M059J (cell line): ENCODE measurements at regions not wholly inside any gene's neighbourhood (a gene's known extent, or its start where the extent isn't known, plus 50 kb on each side); places are given as distances from the start of the nearest gene placed in this dataset.

Source experiments
- DNase-seq: peaks from one replicate; pipeline ENCODE4 v3.0.0-alpha.2; 2012; ENCODE audit warnings: low read depth

DNA sequence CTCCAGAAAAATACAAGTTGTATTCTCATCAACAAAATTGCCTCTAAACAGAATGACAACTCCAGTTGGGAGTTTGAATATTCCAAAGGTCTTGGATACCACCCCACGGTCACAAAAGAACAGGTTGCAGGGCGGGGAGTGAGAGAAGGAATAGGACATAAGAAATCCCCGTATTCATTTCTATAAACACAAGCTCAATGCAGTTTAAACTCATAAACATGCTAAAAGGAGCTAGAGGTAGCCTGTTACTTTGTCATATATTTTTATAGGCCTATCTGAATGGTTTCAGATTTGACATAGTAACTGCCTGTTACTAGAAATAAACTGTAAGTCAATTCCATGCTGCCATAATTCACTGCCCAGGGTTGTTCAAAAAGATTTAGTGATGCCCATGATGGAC is 567.5 kb downstream of the BCL11A start:
- no peak for DNase-seq

- DNase-seq: no peak
These were observed 579.2 kb downstream of the BCL11A start for GRCh38 chr2:59974051-59974766.

DNA sequence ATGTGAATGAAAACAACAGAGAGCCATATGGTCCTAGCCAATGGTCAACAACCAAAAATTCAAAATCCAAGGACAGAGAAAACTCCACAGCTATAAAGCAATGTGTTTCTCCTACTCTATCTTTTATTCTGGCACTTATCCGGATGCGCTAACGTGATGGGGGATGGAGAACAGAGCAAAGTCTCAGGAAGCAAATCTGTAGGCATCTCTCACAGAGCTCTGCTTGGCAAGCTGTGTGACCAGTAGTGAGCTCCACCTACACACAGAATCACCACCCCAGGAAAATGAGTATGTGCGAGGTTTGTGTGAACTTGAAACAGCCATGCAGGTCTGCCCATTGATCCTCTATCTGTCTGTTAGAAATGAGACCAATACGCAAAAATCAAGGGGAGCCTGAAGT is 584.3 kb downstream of the BCL11A start:
- no peak for DNase-seq

DNA sequence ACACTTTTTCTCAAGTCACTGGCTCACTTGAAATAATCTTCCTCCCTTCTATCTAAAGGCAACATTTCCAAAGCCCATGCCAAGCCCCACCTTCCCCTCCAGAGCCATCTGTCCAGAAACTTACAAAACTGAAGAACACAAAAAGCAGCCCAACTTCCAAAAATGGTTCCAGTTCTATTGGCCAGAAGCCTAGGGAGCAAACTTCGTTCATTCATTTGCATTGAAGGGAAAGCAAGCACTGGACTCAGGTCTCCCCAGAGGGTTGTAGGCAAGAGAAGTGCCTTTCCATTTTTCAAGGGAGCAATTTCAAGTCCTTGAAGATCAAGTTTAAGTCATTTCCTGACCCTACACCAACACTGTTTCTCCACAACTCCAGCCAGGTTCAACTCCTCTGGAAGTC is 585.0 kb downstream of the BCL11A start:
- DNase-seq: no peak

GRCh38 chr2:59967691-59968090 is 585.8 kb downstream of the BCL11A start:
- DNase-seq: no peak

- no peak for DNase-seq
These were observed 590.3 kb downstream of the BCL11A start for GRCh38 chr2:59963157-59963556.

DNA sequence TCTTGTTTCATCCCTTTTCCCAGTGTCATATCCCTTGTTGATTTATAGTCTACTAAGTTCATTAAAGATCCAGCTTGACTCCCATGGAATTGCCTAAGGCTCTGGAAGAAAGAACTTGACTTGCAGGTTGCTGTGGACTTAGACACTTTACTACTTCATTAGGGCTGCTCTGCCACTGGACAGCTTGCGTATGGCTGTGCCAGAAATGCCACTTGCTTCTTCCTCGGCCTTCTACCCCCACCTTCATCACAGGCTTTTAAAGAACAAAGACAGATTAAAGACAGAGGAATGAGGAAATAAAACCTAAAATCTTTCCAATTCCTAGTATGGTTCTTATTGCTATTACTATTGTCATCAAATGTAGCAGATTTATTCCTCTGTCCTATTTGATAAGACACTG is 591.7 kb downstream of the BCL11A start:
- no peak for DNase-seq

DNA sequence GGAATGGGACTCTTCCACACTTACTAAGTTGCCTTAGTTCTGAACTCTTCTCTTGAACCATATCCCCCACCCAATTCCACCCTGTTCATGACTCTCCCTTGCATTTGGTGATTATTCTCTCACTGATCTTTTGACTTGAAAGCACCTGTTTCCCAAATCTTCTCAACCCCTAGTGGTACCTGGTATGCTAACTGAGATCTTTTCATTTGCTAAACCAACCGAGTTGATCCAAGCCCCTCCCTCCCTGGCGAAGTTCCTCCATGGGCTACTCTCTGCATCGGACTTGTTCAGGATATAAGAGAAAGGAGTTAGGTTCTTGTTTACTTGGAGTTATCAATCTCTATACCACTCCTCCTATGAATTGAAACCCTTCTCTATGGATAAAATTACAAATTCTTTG is 593.5 kb downstream of the BCL11A start:
- DNase-seq: no peak

DNA sequence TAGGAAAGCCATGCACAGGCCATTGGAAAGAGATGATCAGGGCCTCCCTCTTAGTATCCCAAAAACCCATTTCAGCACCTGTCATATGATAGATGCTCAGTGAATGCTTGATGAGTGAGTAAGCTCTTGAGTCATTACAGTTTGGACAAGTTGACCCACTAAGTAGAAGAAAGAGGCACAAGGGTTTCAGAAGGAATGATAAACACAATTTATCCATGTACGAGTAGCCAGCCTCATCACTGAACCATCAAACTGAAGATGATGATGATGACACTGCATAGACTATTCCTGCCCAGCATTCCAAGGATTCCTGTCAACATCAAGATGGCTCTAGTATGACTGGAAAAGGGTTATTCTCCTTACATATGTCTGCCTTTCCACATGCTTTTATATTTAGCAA is 596.0 kb downstream of the BCL11A start:
- DNase-seq: no peak

DNA sequence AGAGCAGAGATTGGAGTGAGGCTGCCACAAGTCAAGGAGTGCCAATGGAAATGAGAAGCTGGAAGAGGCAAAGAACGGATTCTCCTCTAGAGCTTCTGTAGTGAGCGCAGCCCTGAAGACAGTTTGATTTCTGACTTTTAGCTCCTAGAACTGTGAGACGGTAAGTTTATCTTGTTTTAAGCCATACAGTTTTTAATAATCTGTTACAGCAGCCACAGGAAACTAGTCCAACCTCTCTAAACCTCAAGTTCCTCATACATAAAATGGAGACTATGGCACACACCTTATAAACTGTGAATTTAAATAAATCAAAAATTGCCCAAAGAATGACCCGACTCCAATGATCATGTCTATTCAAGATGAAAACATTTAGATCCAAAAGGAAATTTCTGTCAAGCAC is 596.5 kb downstream of the BCL11A start:
- DNase-seq: no peak

DNA sequence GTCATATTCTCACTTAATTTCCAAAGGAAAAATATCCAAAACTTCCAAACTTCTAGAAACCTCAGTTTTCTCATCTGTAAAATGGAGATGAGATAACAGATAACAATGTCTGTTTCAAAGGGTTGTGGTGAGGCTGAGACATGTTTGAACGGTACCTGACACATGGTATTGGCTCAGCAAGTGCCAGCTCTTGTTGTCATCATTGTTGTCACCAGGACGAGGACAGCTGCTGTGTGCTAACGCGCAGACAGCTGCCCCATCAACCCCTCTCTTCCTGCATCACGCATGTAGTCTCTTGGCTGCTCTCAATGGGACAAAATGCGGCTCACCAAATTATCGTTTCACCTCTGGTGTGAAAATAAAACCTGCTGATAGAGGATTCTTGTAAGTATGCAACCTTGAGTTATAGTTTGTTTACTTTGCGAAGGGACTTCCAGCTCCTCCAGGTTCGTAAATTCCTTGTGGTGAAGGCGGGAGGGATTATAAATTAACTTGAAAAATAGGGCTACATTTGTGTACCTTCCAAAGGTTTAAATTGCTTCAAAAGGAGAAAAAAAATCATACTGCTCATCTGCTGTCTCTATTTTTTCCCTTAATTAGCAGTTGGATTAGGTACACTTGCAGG is 605.4 kb downstream of the BCL11A start:
- no peak for DNase-seq

DNA sequence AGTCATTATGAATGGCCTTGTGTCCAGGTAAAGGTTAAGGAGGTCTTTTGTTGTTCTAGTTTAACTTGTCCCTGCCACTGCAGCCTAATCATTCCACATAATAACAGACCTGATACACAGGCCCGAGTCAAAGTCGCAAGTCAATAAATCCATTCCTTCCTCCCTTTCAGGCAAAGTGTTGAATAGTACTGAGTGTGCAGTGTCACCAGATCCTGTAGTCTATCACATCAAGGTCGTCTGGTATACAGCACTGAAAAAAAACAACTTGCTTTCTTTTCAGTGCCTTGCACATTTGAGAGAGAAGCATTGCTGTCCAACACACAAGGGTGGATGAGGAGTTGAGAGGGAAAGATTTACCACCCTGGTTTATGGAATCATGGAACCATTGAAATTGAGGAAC is 606.2 kb downstream of the BCL11A start:
- DNase-seq: no peak

- DNase-seq: no peak
These were observed 614.2 kb downstream of the BCL11A start for GRCh38 chr2:59939236-59939635.

- DNase-seq: no peak
These were observed 615.3 kb downstream of the BCL11A start for GRCh38 chr2:59938181-59938580.

DNA sequence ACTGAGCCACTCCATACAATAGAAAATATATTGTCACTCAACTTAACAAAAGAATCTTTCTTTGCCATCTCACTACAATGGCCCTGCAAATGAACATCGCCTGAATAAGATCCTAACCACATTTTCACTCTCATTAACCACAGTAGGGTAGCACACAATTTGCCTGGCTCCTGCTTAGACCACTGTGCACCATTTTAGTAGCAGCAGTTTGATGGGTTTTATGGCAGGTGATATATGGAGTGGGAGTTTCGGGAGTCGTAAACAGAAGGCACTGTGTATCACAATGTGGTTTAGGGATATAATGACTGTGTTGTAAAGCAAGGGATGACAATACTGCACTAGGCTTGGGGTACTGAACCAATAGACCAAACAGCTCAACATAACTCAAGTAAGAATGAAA is 617.4 kb downstream of the BCL11A start:
- DNase-seq: no peak

DNA sequence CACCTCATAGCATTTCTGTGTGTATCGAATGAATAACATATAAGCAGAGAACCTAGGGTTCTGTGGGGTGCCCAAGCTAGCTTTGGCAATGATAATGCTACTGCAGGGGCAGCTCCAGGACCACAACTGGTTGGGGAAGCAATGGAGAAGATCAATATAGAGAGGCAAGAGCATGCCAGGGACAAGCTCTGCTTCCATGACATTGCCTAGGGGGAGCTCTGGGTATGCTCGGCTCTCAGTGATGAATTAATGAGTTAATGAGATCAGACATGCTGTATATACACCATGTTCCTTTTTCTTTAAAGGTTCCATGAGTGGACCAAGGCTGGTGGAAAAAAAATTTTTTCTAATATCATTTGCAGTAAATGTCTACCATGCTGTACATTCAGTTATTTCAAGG is 618.4 kb downstream of the BCL11A start:
- DNase-seq: no peak

GRCh38 chr2:59933948-59934347 is 619.5 kb downstream of the BCL11A start:
- DNase-seq: no peak

DNA sequence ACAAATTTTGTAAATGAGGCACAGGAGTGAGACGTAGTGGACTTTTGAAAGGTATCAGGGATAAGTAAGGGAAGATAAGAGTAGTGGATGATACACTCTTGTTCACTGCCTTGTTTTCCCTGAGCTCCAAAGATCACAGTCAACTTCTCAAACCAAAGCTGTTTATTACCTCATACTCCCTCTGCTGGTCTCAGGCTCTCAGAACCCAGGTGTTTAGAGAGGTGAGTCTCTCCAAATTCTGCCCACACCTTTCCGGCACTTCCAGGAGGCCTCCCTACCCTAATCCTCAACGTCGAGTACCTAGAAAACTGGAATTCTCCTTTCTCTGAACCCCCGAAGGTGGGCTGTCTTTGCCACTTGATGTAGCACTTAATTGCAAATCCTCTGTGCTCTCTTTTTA is 621.1 kb downstream of the BCL11A start:
- no peak for DNase-seq

DNA sequence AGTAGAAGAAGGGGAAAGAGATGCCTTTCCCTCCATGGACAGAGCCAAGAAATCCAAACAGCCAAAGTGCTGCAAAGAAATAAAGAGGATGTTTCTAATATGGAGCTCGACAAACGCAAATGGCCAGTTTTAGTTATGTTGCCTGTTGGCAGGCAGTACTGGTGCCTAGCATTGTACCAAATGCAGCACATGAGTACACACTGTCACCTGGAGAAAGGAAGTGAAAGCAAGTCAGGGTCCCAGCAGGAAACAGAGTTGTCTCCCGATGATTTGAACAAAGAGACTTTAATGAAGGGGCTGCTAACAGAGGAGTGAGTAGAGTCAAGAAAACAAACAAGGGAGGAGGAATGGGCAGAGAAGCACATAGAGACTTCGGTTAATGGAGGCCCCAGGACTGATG is 623.0 kb downstream of the BCL11A start:
- no peak for DNase-seq

- DNase-seq: no peak
These were observed 626.7 kb downstream of the BCL11A start for GRCh38 chr2:59926731-59927130.

- no peak for DNase-seq
These were observed 628.1 kb downstream of the BCL11A start for GRCh38 chr2:59925321-59925720.

- no peak for DNase-seq
These were observed 629.1 kb downstream of the BCL11A start for GRCh38 chr2:59924346-59924745.

GRCh38 chr2:59922450-59922849 is 631.0 kb downstream of the BCL11A start:
- no peak for DNase-seq

GRCh38 chr2:59921743-59922142 is 631.7 kb downstream of the BCL11A start:
- no peak for DNase-seq
